Neuronal stem cell (in vitro differentiated cells): ENCODE measurements at regions not wholly inside any gene's neighbourhood (a gene's known extent, or its start where the extent isn't known, plus 50 kb on each side); places are given as distances from the start of the nearest gene placed in this dataset.
"Not testable (repeated sequence)": the region's sequence is repeated elsewhere in the genome, so short reads cannot be mapped to it uniquely, and the experiment has no call there.

ENCODE experiments used
- DNase-seq: peaks from one replicate; pipeline ENCODE4 v3.0.0-alpha.2; 2013; ENCODE audit warnings: low spot score
- H2AFZ ChIP-seq: one replicate; pipeline ENCODE4 v1.6.1; 2013; ENCODE audit warnings: mild to moderate bottlenecking, low read length, inconsistent platforms
- H2AK5ac ChIP-seq: 2 replicates; pipeline ENCODE4 v1.6.1; 2013; ENCODE audit warnings: low read depth, mild to moderate bottlenecking, inconsistent platforms, low read length, moderate library complexity, mixed read lengths
- H2BK120ac ChIP-seq: 2 replicates; pipeline ENCODE4 v1.6.1; 2013; ENCODE audit warnings: low read depth, mild to moderate bottlenecking, inconsistent platforms, low read length, moderate library complexity, mixed read lengths
- H2BK12ac ChIP-seq: one replicate; pipeline ENCODE4 v1.6.1; 2013; ENCODE audit warnings: low read length, inconsistent platforms
- H2BK15ac ChIP-seq: 2 replicates; pipeline ENCODE4 v1.6.1; 2013; ENCODE audit warnings: mild to moderate bottlenecking, low read length, inconsistent platforms, mixed read lengths
- H2BK5ac ChIP-seq: one replicate; pipeline ENCODE4 v1.6.1; 2013; ENCODE audit warnings: inconsistent platforms, mild to moderate bottlenecking, low read length, moderate library complexity
- H3K14ac ChIP-seq: one replicate; pipeline ENCODE4 v1.6.1; 2013; ENCODE audit warnings: low read length, inconsistent platforms
- H3K18ac ChIP-seq: 2 replicates; pipeline ENCODE4 v1.6.1; 2013; ENCODE audit warnings: low read length, inconsistent platforms
- H3K23ac ChIP-seq: 2 replicates; pipeline ENCODE4 v1.6.1; 2013; ENCODE audit warnings: low read depth, mild to moderate bottlenecking, mixed read lengths, low read length, inconsistent platforms; ENCODE audit not compliant: poor library complexity
- H3K27ac ChIP-seq: replicated peaks from 3 replicates; pipeline ENCODE4 v1.5.1; 2013; ENCODE audit warnings: low read length, inconsistent platforms
- H3K27me3 ChIP-seq, 3 experiments: 2 replicates each; pipeline ENCODE4 v1.6.1; 2013; ENCODE audit warnings: low read length in 3 of 3, mild to moderate bottlenecking in 2 of 3, inconsistent platforms in 1 of 3, low read depth in 1 of 3, mixed read lengths in 1 of 3, moderate library complexity in 1 of 3; ENCODE audit not compliant: control insufficient read depth in 3 of 3, insufficient read depth in 3 of 3
- H3K36me3 ChIP-seq, 2 donors: replicated peaks in 1 of 2; 2 replicates each; pipeline ENCODE4 v1.6.1; 2013; ENCODE audit warnings: low read length in 2 of 2; ENCODE audit not compliant: control insufficient read depth in 2 of 2, insufficient read depth in 2 of 2
- H3K4ac ChIP-seq: 2 replicates; pipeline ENCODE4 v1.6.1; 2013; ENCODE audit warnings: inconsistent platforms, mild to moderate bottlenecking, low read length, moderate library complexity
- H3K4me1 ChIP-seq, 2 donors: 1 replicate in 1 of 2; 2 replicates in 1 of 2; pipeline ENCODE4 v1.6.1; 2013; ENCODE audit warnings: low read length in 2 of 2, low read depth in 1 of 2; ENCODE audit not compliant: control insufficient read depth in 2 of 2, insufficient read depth in 1 of 2
- H3K4me2 ChIP-seq: one replicate; pipeline ENCODE4 v1.6.1; 2013; ENCODE audit warnings: mild to moderate bottlenecking, low read length, inconsistent platforms; ENCODE audit not compliant: insufficient read depth, poor library complexity, severe bottlenecking
- H3K4me3 ChIP-seq, 2 donors: 2 replicates each; pipeline ENCODE4 v1.5.1; 2013; ENCODE audit warnings: low read length in 2 of 2, mild to moderate bottlenecking in 2 of 2, inconsistent platforms in 1 of 2, moderate library complexity in 1 of 2
- H3K79me1 ChIP-seq: one replicate; pipeline ENCODE4 v1.6.1; 2013; ENCODE audit warnings: low read depth, mild to moderate bottlenecking, inconsistent platforms, low read length, moderate library complexity
- H3K9ac ChIP-seq: one replicate; pipeline ENCODE4 v1.6.1; 2013; ENCODE audit warnings: mild to moderate bottlenecking, low read depth, low read length, inconsistent platforms; ENCODE audit not compliant: poor library complexity
- H3K9me3 ChIP-seq, 2 donors: replicated peaks in 1 of 2; 2 replicates each; pipeline versions ENCODE3 to v1.6.1; 2013; ENCODE audit warnings: low read length in 2 of 2, mild to moderate bottlenecking in 2 of 2, inconsistent platforms in 1 of 2, low read depth in 1 of 2, mixed read lengths in 1 of 2, moderate library complexity in 1 of 2; ENCODE audit not compliant: control insufficient read depth in 2 of 2, insufficient read depth in 1 of 2
- H4K8ac ChIP-seq: one replicate; pipeline ENCODE4 v1.6.1; 2013; ENCODE audit warnings: low read depth, mild to moderate bottlenecking, inconsistent platforms, low read length, moderate library complexity
- H4K91ac ChIP-seq: one replicate; pipeline ENCODE4 v1.6.1; 2013; ENCODE audit warnings: low read length, low read depth, mild to moderate bottlenecking, inconsistent platforms; ENCODE audit not compliant: poor library complexity
- WGBS, 2 donors: extraction: QIAGEN DNeasy Blood & Tissue Kit; methylation state at CpG; one replicate each; pipeline ENCODE4 v1.1.7; 2013; ENCODE audit warnings: missing lambda C conversion rate in 2 of 2, mixed read lengths in 1 of 2; ENCODE audit not compliant: insufficient read length in 2 of 2, insufficient replicate concordance in 1 of 2; ENCODE audit errors: extremely low coverage in 2 of 2; 5-methylcytosine and 5-hydroxymethylcytosine counted together

GRCh38 chr11:135019343-135019871 is 607.4 kb upstream of the B3GAT1 start:
- Histone ChIP-seq H3K14ac (no peak overlapping the region), H2BK12ac (no peak overlapping the region), H3K27me3 (no peaks in the 10 kb centered on the region), H3K79me1 (no peaks in the 10 kb centered on the region), H3K36me3 (no peaks in the 10 kb centered on the region), H3K18ac (no peak overlapping the region), H2AFZ (no peak overlapping the region), H3K4me2 (no peak overlapping the region), H3K9me3 (no peaks in the 10 kb centered on the region), H4K8ac (no peak overlapping the region), H2BK120ac (no peak overlapping the region), H3K9ac (no peak overlapping the region), H3K4me3 (peak overlapping the region in 1 of 2 donors; percentile 21), H2BK5ac (no peak overlapping the region), H2AK5ac (no peak overlapping the region), H4K91ac (no peak overlapping the region), H3K4me1 (no peaks in the 10 kb centered on the region), H3K27ac (no peak overlapping the region), H2BK15ac (no peak overlapping the region), H3K23ac (no peak overlapping the region), H3K4ac (no peak overlapping the region)
- WGBS, 2 donors, result no CpG with 5 or more reads among the region's 8 CpGs
- DNase-seq, result no peak

GRCh38 chr11:135017296-135017695 is 605.3 kb upstream of the B3GAT1 start:
- Histone ChIP-seq H2BK120ac (no peak overlapping the region), H3K36me3 (no peaks in the 10 kb centered on the region), H3K4ac (no peak overlapping the region), H3K4me3 (no peak overlapping the region), H3K9ac (no peak overlapping the region), H2AFZ (no peak overlapping the region), H3K27me3 (no peaks in the 10 kb centered on the region), H4K91ac (no peak overlapping the region), H2BK5ac (no peak overlapping the region), H2AK5ac (no peak overlapping the region), H3K27ac (no peak overlapping the region), H3K79me1 (no peaks in the 10 kb centered on the region), H3K9me3 (no peaks in the 10 kb centered on the region), H3K14ac (no peak overlapping the region), H2BK12ac (no peak overlapping the region), H4K8ac (no peak overlapping the region), H3K4me2 (no peak overlapping the region), H3K4me1 (no peaks in the 10 kb centered on the region), H3K18ac (no peak overlapping the region), H2BK15ac (no peak overlapping the region), H3K23ac (no peak overlapping the region)
- no CpG with 5 or more reads among the region's 4 CpGs for WGBS, 2 donors
- DNase-seq, result no peak

GRCh38 chr11:135015966-135016365 is 603.9 kb upstream of the B3GAT1 start:
- no peak for DNase-seq
- H2BK5ac ChIP-seq, result no peak overlapping the region

GRCh38 chr11:135011313-135011712 is 599.3 kb upstream of the B3GAT1 start:
- H2BK15ac ChIP-seq, result not testable (repeated sequence)
- no CpG with 5 or more reads among the region's 2 CpGs for WGBS, 2 donors

More at GRCh38 chr11:135015966-135016365, 603.9 kb upstream of the B3GAT1 start:
- Histone ChIP-seq H3K27ac (no peak overlapping the region), H3K4ac (no peak overlapping the region), H3K18ac (no peak overlapping the region), H2BK15ac (no peak overlapping the region), H3K4me1 (no peaks in the 10 kb centered on the region), H3K27me3 (no peaks in the 10 kb centered on the region), H2AK5ac (no peak overlapping the region), H4K8ac (no peak overlapping the region), H3K36me3 (no peaks in the 10 kb centered on the region), H2AFZ (no peak overlapping the region), H3K14ac (peak overlapping the region; percentile 38), H3K9ac (no peak overlapping the region), H3K4me3 (no peak overlapping the region), H3K23ac (no peak overlapping the region), H2BK120ac (no peak overlapping the region), H3K79me1 (no peaks in the 10 kb centered on the region), H2BK12ac (no peak overlapping the region), H3K4me2 (no peak overlapping the region), H3K9me3 (no peaks in the 10 kb centered on the region), H4K91ac (no peak overlapping the region)
- WGBS, 2 donors, result no CpG with 5 or more reads among the region's 3 CpGs

More at GRCh38 chr11:135011313-135011712, 599.3 kb upstream of the B3GAT1 start:
- not testable (repeated sequence) for H3K18ac ChIP-seq, H3K14ac ChIP-seq, H2BK12ac ChIP-seq, H3K4ac ChIP-seq, H4K91ac ChIP-seq, H3K9me3 ChIP-seq, H2BK120ac ChIP-seq, H3K4me2 ChIP-seq, H3K27ac ChIP-seq, H2AFZ ChIP-seq, H2AK5ac ChIP-seq, H3K4me3 ChIP-seq, H3K79me1 ChIP-seq, H3K23ac ChIP-seq, DNase-seq, H3K9ac ChIP-seq, H3K36me3 ChIP-seq, H4K8ac ChIP-seq, H3K27me3 ChIP-seq, H2BK5ac ChIP-seq
- H3K4me1 ChIP-seq, result peaks cover 0 to 12% of the 10 kb centered on the region in 2 donors
